ENCODE measurements at regions not wholly inside any gene's neighbourhood (a gene's known extent, or its start where the extent isn't known, plus 50 kb on each side); places are given as distances from the start of the nearest gene placed in this dataset.

- H3K27ac ChIP-seq (ENCODE audit: low read depth, low read length, poor library complexity, severe bottlenecking): no peak overlapping the region
- BruUV-seq (replicated peaks): no TSS peak
- no peaks in the 10 kb centered on the region for H3K36me3 ChIP-seq (ENCODE audit: insufficient read depth, low read length, poor library complexity, severe bottlenecking)
- H3K4me3 ChIP-seq (ENCODE audit: low read depth, low read length, poor library complexity, severe bottlenecking): no peak overlapping the region
- H3K9me3 ChIP-seq (ENCODE audit: low read depth, low read length, poor library complexity, severe bottlenecking): no peaks in the 10 kb centered on the region
- intact Hi-C loops (cut with micrococcal nuclease; ENCODE audit: unreplicated experiment): no loop called here
- ChIA-PET POLR2A (ENCODE audit: low non-redundant PET) (no interaction called here), CTCF (no interaction called here)
- peaks cover 12% of the 10 kb centered on the region for H3K27me3 ChIP-seq (replicated peaks; ENCODE audit: insufficient read depth, low read depth, low read length, poor library complexity)
- no peak for DNase-seq (ENCODE audit: low spot score)
- no peaks in the 10 kb centered on the region for H3K4me1 ChIP-seq (ENCODE audit: insufficient read depth, low read length, poor library complexity, severe bottlenecking)
- TF ChIP-seq, protein P1, sequence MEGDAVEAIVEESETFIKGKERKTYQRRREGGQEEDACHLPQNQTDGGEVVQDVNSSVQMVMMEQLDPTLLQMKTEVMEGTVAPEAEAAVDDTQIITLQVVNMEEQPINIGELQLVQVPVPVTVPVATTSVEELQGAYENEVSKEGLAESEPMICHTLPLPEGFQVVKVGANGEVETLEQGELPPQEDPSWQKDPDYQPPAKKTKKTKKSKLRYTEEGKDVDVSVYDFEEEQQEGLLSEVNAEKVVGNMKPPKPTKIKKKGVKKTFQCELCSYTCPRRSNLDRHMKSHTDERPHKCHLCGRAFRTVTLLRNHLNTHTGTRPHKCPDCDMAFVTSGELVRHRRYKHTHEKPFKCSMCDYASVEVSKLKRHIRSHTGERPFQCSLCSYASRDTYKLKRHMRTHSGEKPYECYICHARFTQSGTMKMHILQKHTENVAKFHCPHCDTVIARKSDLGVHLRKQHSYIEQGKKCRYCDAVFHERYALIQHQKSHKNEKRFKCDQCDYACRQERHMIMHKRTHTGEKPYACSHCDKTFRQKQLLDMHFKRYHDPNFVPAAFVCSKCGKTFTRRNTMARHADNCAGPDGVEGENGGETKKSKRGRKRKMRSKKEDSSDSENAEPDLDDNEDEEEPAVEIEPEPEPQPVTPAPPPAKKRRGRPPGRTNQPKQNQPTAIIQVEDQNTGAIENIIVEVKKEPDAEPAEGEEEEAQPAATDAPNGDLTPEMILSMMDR (conservative IDR thresholded peaks at IDR 0.05; ENCODE audit: low read depth, low read length): no peak
- TF ChIP-seq EZH2 (IDR thresholded peaks at IDR 0.05; ENCODE audit: borderline replicate concordance, low read depth, low read length, poor library complexity, severe bottlenecking): no peak
Measured at GRCh38 chr3:10577486-10577885, 72.1 kb upstream of the ATP2B2 start.

- H3K27me3 ChIP-seq (replicated peaks; ENCODE audit: insufficient read depth, low read depth, low read length, poor library complexity): peaks cover 22% of the 10 kb centered on the region
- no peaks in the 10 kb centered on the region for H3K4me1 ChIP-seq (ENCODE audit: insufficient read depth, low read length, poor library complexity, severe bottlenecking)
- intact Hi-C loops (cut with micrococcal nuclease; ENCODE audit: unreplicated experiment): no loop called here
- DNase-seq (ENCODE audit: low spot score): no peak
- H3K9me3 ChIP-seq (ENCODE audit: low read depth, low read length, poor library complexity, severe bottlenecking): no peaks in the 10 kb centered on the region
- BruUV-seq (replicated peaks): no TSS peak
- no peak for TF ChIP-seq EZH2 (IDR thresholded peaks at IDR 0.05; ENCODE audit: borderline replicate concordance, low read depth, low read length, poor library complexity, severe bottlenecking)
- TF ChIP-seq, protein P1 (conservative IDR thresholded peaks at IDR 0.05; ENCODE audit: low read depth, low read length): no peak
- H3K36me3 ChIP-seq (ENCODE audit: insufficient read depth, low read length, poor library complexity, severe bottlenecking): no peaks in the 10 kb centered on the region
- no peak overlapping the region for H3K27ac ChIP-seq (ENCODE audit: low read depth, low read length, poor library complexity, severe bottlenecking)
- ChIA-PET POLR2A (ENCODE audit: low non-redundant PET) (no interaction called here), CTCF (no interaction called here)
- H3K4me3 ChIP-seq (ENCODE audit: low read depth, low read length, poor library complexity, severe bottlenecking): no peak overlapping the region
Measured at GRCh38 chr3:10580426-10580825, 75.0 kb upstream of the ATP2B2 start.

DNA sequence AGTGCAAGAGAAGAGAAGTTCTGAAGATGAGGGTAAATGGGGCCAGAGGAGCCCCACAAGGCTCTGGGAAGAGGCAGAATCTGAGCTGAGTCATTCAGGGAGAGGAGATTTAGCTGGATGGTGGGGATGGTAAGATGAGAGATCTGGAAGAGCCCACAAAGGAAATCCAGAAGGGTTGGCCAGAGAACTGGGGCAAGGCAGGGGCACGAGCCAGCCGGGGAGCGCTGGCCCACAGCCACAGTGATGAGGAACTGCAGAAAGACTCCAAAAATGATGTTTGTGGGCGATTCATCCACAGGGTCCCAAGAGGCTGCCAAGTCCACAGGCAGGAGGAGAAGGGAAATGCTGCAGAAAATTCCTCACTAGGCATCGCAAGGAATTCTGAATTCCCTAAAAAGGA lies 75.9 kb upstream of the ATP2B2 start:
- intact Hi-C loops (cut with micrococcal nuclease; ENCODE audit: unreplicated experiment): no loop called here
- H3K4me1 ChIP-seq (ENCODE audit: insufficient read depth, low read length, poor library complexity, severe bottlenecking): no peaks in the 10 kb centered on the region
- POLR2A ChIA-PET (ENCODE audit: low non-redundant PET): no interaction called here
- H3K36me3 ChIP-seq (ENCODE audit: insufficient read depth, low read length, poor library complexity, severe bottlenecking): no peaks in the 10 kb centered on the region
- CTCF ChIA-PET: no interaction called here
- no peak overlapping the region for H3K27ac ChIP-seq (ENCODE audit: low read depth, low read length, poor library complexity, severe bottlenecking)
- no peak for DNase-seq (ENCODE audit: low spot score)
- no TSS peak for BruUV-seq (replicated peaks)
- no peak overlapping the region for H3K4me3 ChIP-seq (ENCODE audit: low read depth, low read length, poor library complexity, severe bottlenecking)
- peaks cover 25% of the 10 kb centered on the region for H3K27me3 ChIP-seq (replicated peaks; ENCODE audit: insufficient read depth, low read depth, low read length, poor library complexity)
- TF ChIP-seq, protein P1 (conservative IDR thresholded peaks at IDR 0.05; ENCODE audit: low read depth, low read length): no peak
- TF ChIP-seq EZH2 (IDR thresholded peaks at IDR 0.05; ENCODE audit: borderline replicate concordance, low read depth, low read length, poor library complexity, severe bottlenecking): no peak
- no peaks in the 10 kb centered on the region for H3K9me3 ChIP-seq (ENCODE audit: low read depth, low read length, poor library complexity, severe bottlenecking)

All from A673 (cell line).